Activated CD8-positive, alpha-beta memory T cell treated with anti-CD3 and anti-CD28 coated beads, Interleukin-2, amount 10 ng/mL, durations not matched to agents 7 days and 5 days (primary cell): ENCODE measurements at regions not wholly inside any gene's neighbourhood (a gene's known extent, or its start where the extent isn't known, plus 50 kb on each side); places are given as distances from the start of the nearest gene placed in this dataset.
A peak's percentile ranks its signal among the peaks of the same experiment; 100 is the strongest.

Source experiments
- ATAC-seq: fragments of 150-1000 bp; cut with Tn5 transposase; one replicate; pipeline ENCODE4 v1.10.0; 2021; ENCODE audit warnings: moderate library complexity
- CTCF ChIA-PET: fragments of 350-600 bp; sonication (Branson Sonifier 250); formaldehyde crosslinking; loops from one replicate; lab custom pipeline; 2021; ENCODE audit warnings: antibody characterized with exemption; lab: Charles Lee
- DNase-seq: peaks from one replicate; pipeline ENCODE4 v3.0.0-alpha.2; 2020
- H3K27ac Mint-ChIP-seq: one replicate; pipeline ENCODE4 v1.8.0; 2021; ENCODE audit warnings: mild to moderate bottlenecking, mixed read lengths
- H3K27me3 Mint-ChIP-seq: one replicate; pipeline ENCODE4 v1.8.0; 2021; ENCODE audit warnings: mixed read lengths
- H3K36me3 Mint-ChIP-seq: one replicate; pipeline ENCODE4 v1.8.0; 2021; ENCODE audit warnings: mild to moderate bottlenecking, mixed read lengths
- H3K4me1 Mint-ChIP-seq: one replicate; pipeline ENCODE4 v1.8.0; 2021; ENCODE audit warnings: mixed read lengths
- H3K4me3 Mint-ChIP-seq: one replicate; pipeline ENCODE4 v1.8.0; 2021; ENCODE audit warnings: mild to moderate bottlenecking, moderate library complexity, mixed read lengths
- H3K9me3 Mint-ChIP-seq: one replicate; pipeline ENCODE4 v1.8.0; 2022; ENCODE audit warnings: low read depth, mixed read lengths

DNA sequence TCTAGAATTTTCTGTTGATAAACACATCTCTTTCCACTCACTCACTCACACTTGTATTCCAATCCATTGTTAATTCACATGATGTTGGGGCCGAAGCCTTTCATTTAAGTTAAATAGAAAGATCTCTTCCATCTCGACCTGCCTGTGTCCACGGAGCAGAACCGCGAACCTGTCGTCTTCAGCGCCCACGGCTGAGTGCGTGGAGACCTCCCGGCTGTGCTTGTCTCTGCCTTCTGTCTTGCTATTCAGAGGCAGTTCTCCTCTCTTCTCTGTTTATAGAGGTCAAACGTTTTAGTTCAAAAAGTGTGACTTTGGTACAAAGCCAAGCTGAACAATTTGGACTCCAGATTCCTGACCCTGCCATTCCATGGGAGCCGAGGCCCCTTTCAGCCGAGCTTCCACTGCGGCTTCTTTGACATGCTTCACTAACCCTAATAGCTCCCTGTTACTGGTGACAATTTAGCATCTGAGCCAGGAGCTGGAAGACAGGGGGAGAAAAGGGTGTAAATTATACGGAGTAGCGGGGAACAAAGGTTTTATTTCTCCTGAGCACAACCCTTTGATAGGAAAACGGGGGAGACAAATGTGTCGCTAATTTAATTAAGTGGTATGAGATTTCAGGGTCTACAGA is 314.4 kb upstream of the IRX4 start:
- no peak overlapping the region for H3K4me3 Mint-ChIP-seq
- CTCF ChIA-PET, result no interaction called here
- peaks cover 2% of the 10 kb centered on the region for H3K9me3 Mint-ChIP-seq
- DNase-seq (no peak), ATAC-seq (no peak)
- H3K36me3 Mint-ChIP-seq, result no peaks in the 10 kb centered on the region
- H3K27ac Mint-ChIP-seq, result no peak overlapping the region
- no peaks in the 10 kb centered on the region for H3K4me1 Mint-ChIP-seq
- no peaks in the 10 kb centered on the region for H3K27me3 Mint-ChIP-seq

DNA sequence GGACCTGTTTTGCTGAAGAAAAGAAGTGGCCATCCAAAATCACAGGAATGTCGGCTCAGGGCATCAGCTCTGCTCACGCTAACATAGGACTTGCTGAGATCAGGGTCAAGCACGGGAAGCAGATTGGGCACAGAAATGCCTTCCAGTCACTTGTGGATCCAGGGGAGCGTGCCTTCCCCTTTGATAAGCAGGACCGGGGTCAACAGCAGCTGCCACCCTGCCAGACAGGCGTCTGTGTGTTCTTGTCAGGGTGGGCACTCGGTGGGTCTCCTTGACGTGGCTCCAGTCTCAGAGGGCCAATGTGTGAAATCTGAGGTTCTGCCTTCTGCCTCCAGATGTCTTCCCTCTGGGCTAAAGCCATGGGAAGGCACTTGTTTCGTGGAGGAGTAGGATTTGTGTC is 313.7 kb upstream of the IRX4 start:
- H3K9me3 Mint-ChIP-seq, result peaks cover 2% of the 10 kb centered on the region
- CTCF ChIA-PET, result no interaction called here
- H3K36me3 Mint-ChIP-seq, result no peaks in the 10 kb centered on the region
- ATAC-seq (no peak), DNase-seq (peak; percentile 25)
- H3K27ac Mint-ChIP-seq, result no peak overlapping the region
- no peaks in the 10 kb centered on the region for H3K4me1 Mint-ChIP-seq
- H3K4me3 Mint-ChIP-seq, result no peak overlapping the region
- H3K27me3 Mint-ChIP-seq, result no peaks in the 10 kb centered on the region

DNA sequence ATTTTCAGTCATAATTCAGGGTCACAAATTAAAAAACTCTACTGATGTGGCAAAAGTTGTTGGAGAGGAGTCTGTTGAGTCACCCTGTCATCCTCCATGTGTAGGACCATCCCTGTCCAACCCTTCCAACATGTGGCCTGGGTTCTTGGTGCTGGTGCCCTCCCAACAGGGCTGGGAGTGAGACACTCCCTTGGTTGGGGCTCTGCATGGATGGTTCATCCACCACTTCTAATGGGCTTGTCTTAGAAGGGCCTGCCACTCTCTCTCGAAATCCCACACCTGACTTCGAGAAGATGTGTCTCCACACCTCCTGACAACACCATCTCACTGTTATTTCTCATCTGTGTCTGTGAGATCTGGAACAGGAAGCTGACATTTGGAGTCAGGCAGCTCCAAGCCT is 312.2 kb upstream of the IRX4 start:
- ATAC-seq (no peak), DNase-seq (no peak)
- H3K27ac Mint-ChIP-seq, result no peak overlapping the region
- H3K36me3 Mint-ChIP-seq, result no peaks in the 10 kb centered on the region
- no peaks in the 10 kb centered on the region for H3K4me1 Mint-ChIP-seq
- H3K9me3 Mint-ChIP-seq, result peaks cover 2% of the 10 kb centered on the region
- CTCF ChIA-PET, result no interaction called here
- H3K4me3 Mint-ChIP-seq, result no peak overlapping the region
- H3K27me3 Mint-ChIP-seq, result no peaks in the 10 kb centered on the region

DNA sequence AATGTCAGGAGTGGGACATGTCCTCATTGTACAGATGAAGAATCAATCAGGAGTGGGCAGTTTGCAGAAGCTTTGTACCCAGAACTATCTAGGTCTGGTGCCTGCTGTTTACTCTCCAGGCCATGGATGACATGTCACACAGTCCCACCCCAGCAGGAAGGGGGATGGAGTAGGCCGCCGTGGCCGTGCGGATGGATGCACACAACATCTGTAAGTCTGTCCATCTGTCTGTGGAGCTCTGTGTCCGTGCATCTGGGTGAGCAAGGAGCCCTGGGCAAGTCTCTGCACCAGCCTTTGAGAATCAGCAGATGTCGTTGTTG is 311.5 kb upstream of the IRX4 start:
- no peak for ATAC-seq
- H3K27me3 Mint-ChIP-seq, result no peaks in the 10 kb centered on the region
- H3K27ac Mint-ChIP-seq, result no peak overlapping the region
- H3K4me1 Mint-ChIP-seq, result no peaks in the 10 kb centered on the region
- CTCF ChIA-PET, result no interaction called here
- no peaks in the 10 kb centered on the region for H3K36me3 Mint-ChIP-seq
- no peak for DNase-seq
- H3K9me3 Mint-ChIP-seq, result peaks cover 2% of the 10 kb centered on the region
- no peak overlapping the region for H3K4me3 Mint-ChIP-seq

DNA sequence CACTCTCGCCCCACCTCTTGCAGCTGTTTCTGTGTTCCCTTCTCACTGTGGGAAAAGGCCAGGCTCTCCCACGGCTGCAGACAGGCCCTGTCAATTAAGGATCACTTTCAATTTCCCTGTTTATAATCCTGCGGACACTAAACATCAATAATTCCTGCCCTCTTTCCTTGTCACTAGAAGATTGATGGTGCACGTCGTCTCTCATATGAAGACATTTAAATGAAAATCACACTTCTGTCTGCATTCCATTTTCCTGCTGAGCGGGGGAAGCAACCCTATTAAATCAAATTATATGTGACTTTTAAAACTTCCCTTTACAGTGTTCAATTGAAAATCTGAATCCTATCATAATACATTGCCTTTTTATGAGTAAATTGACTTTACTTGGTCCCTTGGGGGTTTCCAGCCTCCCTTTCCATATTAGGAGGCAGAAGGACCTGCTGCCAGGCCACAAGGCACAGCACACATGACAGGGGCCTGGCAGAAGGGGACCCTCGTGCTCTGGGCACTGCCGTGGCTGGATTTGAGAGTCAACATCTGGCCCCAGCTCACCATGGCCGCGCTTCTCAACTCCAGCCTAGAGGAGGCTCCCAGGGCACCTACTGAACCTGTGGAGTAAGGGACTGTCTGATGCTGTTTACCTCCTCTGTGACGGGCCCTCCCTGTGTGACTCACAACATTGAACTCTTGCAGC is 311.0 kb upstream of the IRX4 start:
- Mint-ChIP-seq H3K9me3 (peaks cover 2% of the 10 kb centered on the region), H3K4me1 (no peaks in the 10 kb centered on the region), H3K27ac (no peak overlapping the region), H3K36me3 (no peaks in the 10 kb centered on the region), H3K27me3 (no peaks in the 10 kb centered on the region), H3K4me3 (no peak overlapping the region)
- DNase-seq (peak; percentile 15), ATAC-seq (no peak)
- CTCF ChIA-PET, result no interaction called here

DNA sequence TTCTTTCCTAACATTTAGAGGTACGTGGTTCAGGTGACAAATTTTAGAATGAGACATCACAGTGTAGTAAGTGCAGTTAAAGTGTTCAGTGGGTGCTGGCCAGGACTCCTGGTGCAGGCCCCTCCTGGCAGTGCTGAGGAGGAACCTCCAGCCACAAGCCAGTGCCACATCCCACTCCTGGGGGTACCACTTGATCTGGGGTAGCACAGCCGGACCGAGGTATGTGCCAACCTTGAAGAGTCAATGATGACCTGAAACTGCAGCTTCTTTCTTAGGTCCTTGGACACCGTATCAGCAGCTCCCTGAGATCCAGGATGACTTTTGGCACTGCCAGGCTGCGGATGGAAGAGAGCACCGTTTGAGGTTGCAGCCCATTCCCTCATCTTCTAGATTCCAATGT is 310.4 kb upstream of the IRX4 start:
- H3K27me3 Mint-ChIP-seq, result no peaks in the 10 kb centered on the region
- no peak for ATAC-seq
- CTCF ChIA-PET, result no interaction called here
- peaks cover 2% of the 10 kb centered on the region for H3K9me3 Mint-ChIP-seq
- no peak overlapping the region for H3K27ac Mint-ChIP-seq
- H3K4me3 Mint-ChIP-seq, result no peak overlapping the region
- DNase-seq, result peak; percentile 27
- H3K4me1 Mint-ChIP-seq, result no peaks in the 10 kb centered on the region
- no peaks in the 10 kb centered on the region for H3K36me3 Mint-ChIP-seq

DNA sequence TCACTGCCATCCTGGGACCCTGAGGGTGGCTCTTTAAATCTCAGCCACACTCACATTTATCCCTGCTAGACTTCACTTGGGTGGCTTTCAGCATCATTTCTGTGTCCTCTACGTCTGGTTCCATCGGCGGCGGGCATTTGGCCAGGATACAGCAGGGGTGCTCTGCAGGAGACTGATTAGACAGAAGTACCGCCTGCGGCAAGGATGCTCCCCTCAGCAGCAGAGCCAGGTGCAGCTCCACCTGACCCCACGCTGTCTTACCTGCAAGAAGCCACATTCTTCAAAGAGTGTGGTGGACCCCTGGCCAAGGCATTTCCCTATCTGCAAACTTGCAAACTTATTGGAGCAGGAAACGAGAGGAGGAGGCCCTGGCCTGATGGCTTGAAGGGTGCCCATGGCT is 309.8 kb upstream of the IRX4 start:
- Mint-ChIP-seq H3K9me3 (peaks cover 2% of the 10 kb centered on the region), H3K36me3 (no peaks in the 10 kb centered on the region), H3K4me1 (no peaks in the 10 kb centered on the region), H3K27ac (no peak overlapping the region), H3K4me3 (no peak overlapping the region), H3K27me3 (no peaks in the 10 kb centered on the region)
- CTCF ChIA-PET, result no interaction called here
- no peak for DNase-seq
- no peak for ATAC-seq

DNA sequence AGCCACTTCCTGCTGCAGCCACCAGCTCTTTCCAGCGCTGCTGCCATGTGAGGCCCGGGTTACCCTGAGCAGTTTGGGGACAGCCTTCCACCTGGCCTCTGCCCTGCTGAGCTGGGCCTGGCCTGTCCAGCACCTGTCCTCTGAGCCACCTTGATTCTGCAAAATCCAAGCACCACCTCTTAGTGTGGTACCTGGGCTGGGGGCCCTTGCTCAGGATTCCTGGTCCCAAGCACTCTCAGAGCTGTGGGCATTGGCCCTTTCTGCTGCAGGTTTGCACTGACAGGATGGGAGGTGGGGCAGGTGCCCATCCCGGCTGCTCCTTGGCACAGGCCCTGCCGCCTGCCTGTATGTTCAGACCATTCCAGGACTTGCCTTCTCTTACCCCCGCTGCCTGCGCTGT is 309.2 kb upstream of the IRX4 start:
- no peak overlapping the region for H3K27ac Mint-ChIP-seq
- peaks cover 2% of the 10 kb centered on the region for H3K9me3 Mint-ChIP-seq
- no peaks in the 10 kb centered on the region for H3K4me1 Mint-ChIP-seq
- no peak for ATAC-seq
- no peaks in the 10 kb centered on the region for H3K27me3 Mint-ChIP-seq
- H3K4me3 Mint-ChIP-seq, result no peak overlapping the region
- no peak for DNase-seq
- no peaks in the 10 kb centered on the region for H3K36me3 Mint-ChIP-seq
- CTCF ChIA-PET, result no interaction called here

DNA sequence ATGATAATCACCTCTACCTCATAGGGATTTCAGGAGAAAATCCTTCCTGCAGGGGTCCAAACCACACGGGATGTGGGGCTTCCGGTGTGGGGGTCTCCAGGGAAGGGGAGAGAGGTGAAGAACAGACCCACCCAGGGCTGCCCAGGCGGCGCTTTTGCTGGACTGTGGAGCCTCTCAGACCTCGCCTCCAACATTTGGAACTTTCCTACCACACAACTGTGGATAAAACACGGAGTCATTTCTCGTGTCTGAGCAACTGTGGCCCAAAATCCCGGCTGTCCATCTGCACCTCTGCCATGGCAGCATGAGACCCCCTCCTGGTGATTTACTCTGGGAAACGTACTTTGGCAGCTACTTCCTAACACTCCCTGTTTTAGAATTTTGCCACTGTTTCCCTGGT is 307.8 kb upstream of the IRX4 start:
- H3K36me3 Mint-ChIP-seq, result no peaks in the 10 kb centered on the region
- no peak for ATAC-seq

DNA sequence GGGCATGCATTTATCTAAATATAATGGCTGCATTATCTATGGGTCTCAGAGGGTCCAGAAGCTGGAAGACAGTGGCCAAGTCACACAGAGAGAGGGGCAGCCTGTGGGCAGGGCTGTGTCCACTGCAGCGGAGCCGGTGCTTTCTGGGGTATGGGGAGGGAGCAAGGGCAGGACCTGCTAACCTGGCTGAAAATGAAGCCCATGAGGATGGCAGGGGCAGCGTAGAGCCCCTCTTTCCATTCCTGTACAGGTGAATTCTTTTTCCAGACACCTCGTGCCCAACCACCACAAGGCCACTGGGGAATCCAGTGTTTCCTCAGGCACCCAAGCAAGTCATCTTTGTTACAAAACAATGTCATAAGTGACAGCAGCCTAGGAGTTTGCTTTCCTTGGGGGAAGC is 305.9 kb upstream of the IRX4 start:
- H3K4me1 Mint-ChIP-seq, result no peaks in the 10 kb centered on the region
- DNase-seq (peak; percentile 7), ATAC-seq (no peak)
- CTCF ChIA-PET, result no interaction called here
- H3K4me3 Mint-ChIP-seq, result no peak overlapping the region
- no peaks in the 10 kb centered on the region for H3K9me3 Mint-ChIP-seq
- no peak overlapping the region for H3K27ac Mint-ChIP-seq
- H3K27me3 Mint-ChIP-seq, result no peaks in the 10 kb centered on the region
- no peaks in the 10 kb centered on the region for H3K36me3 Mint-ChIP-seq

More for the DNA sequence above, 307.8 kb upstream of the IRX4 start:
- H3K9me3 Mint-ChIP-seq, result no peaks in the 10 kb centered on the region
- H3K4me1 Mint-ChIP-seq, result no peaks in the 10 kb centered on the region
- CTCF ChIA-PET, result no interaction called here
- DNase-seq, result peak; percentile 21
- H3K27me3 Mint-ChIP-seq, result no peaks in the 10 kb centered on the region
- H3K27ac Mint-ChIP-seq, result no peak overlapping the region
- H3K4me3 Mint-ChIP-seq, result no peak overlapping the region

DNA sequence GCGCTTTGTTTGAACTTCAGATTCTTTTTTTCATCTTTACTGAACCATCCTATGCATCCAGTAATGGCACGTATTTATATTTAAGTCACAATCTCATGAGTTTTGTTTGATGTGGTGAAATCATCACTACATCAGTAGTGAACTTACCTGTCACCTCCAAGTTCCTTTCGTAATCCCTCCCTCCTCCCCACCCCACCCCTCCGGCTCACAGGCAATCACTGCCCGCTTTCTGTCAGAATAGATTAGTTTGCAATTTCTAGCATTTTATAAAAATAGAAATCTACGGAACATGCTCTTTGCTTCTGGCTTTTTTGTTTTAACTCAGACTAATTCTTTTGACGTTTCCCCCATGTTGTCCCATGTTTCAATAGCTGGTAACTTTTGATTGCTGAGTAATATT is 305.4 kb upstream of the IRX4 start:
- CTCF ChIA-PET, result no interaction called here
- Mint-ChIP-seq H3K27me3 (no peaks in the 10 kb centered on the region), H3K9me3 (no peaks in the 10 kb centered on the region), H3K4me1 (no peaks in the 10 kb centered on the region), H3K4me3 (no peak overlapping the region), H3K36me3 (no peaks in the 10 kb centered on the region), H3K27ac (no peak overlapping the region)
- no peak for DNase-seq
- ATAC-seq, result no peak

DNA sequence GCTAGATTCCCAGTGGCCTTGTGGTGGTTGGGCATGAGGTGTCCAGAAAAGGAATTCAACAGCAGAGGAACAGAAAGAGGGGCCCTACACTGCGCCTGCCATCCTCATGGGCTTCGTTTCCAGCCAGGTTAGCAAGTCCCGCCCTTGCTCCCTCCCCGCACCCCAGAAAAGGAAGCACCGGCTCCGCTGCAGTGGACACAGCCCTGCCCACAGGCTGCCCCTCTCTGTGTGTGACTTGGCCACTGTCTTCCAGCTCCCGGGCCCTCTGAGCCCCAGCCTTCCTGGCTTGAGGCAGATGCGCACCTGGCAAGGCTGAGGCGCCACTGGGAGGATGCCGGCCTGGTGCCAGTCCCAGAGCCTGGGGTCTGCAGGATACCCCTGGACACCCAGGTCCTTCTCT is 305.0 kb upstream of the IRX4 start:
- DNase-seq (peak; percentile 25), ATAC-seq (no peak)
- H3K9me3 Mint-ChIP-seq, result no peaks in the 10 kb centered on the region
- no peak overlapping the region for H3K4me3 Mint-ChIP-seq
- H3K27ac Mint-ChIP-seq, result no peak overlapping the region
- H3K27me3 Mint-ChIP-seq, result no peaks in the 10 kb centered on the region
- CTCF ChIA-PET, result no interaction called here
- H3K4me1 Mint-ChIP-seq, result no peaks in the 10 kb centered on the region
- H3K36me3 Mint-ChIP-seq, result no peaks in the 10 kb centered on the region

DNA sequence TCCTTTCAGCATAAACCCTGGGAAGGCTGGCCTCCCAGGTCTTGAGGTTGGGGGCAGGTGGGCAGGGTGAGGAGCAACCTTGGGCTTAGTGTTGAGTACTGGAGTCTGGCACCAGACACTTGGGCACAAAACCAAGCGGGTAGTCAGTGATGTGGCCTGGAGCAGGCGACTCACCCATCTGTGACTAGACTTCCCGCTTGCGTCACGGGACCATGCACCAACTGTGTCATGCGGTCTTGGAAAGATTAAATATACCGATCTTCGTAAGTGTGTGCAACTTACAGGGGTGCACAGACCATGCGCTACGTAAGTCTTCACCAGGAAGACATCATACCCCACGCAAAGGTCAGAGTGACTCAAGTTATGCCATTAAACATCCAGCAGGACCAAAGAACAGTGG is 304.4 kb upstream of the IRX4 start:
- CTCF ChIA-PET, result no interaction called here
- Mint-ChIP-seq H3K4me1 (no peaks in the 10 kb centered on the region), H3K9me3 (no peaks in the 10 kb centered on the region), H3K27me3 (no peaks in the 10 kb centered on the region), H3K4me3 (no peak overlapping the region), H3K27ac (no peak overlapping the region), H3K36me3 (no peaks in the 10 kb centered on the region)
- no peak for ATAC-seq
- DNase-seq, result no peak

DNA sequence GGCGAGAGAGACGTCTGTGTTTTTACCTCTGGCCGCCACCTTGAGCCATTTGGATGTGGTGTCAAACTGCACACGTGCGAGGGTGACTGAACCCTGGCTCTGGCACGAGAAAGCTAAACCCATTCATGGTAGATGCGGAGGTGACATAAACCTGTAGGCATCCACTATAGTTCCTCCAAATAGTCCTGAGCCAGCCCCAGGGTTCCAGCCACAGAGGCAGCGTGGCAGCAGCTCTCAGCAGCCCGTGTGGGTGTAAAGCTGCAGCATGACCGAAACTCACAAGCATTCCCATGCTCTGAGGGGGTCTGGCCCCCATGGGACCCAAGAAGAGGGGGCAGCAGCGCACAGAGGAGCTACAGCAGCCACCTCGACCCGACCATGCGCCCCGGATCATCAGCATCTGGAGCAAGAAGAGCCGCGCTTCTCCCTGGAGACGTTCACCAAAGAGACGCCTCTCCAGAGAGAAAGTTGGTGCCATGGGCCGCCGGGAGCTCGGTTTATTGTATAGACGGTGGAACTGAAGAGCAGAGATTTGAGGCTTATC is 303.8 kb upstream of the IRX4 start:
- H3K9me3 Mint-ChIP-seq, result no peaks in the 10 kb centered on the region
- H3K27me3 Mint-ChIP-seq, result no peaks in the 10 kb centered on the region
- CTCF ChIA-PET, result no interaction called here
- DNase-seq (peak; percentile 19), ATAC-seq (no peak)
- no peak overlapping the region for H3K27ac Mint-ChIP-seq
- no peak overlapping the region for H3K4me3 Mint-ChIP-seq
- H3K36me3 Mint-ChIP-seq, result no peaks in the 10 kb centered on the region
- no peaks in the 10 kb centered on the region for H3K4me1 Mint-ChIP-seq
